GF-D8 (cell line): ENCODE measurements at regions not wholly inside any gene's neighbourhood (a gene's known extent, or its start where the extent isn't known, plus 50 kb on each side); places are given as distances from the start of the nearest gene placed in this dataset.
"Not testable (repeated sequence)": the region's sequence is repeated elsewhere in the genome, so short reads cannot be mapped to it uniquely, and the experiment has no call there.

Source experiments
- DNase-seq: peaks from one replicate; lab custom pipeline; 2025; lab: John Stamatoyannopoulos, UW

DNA sequence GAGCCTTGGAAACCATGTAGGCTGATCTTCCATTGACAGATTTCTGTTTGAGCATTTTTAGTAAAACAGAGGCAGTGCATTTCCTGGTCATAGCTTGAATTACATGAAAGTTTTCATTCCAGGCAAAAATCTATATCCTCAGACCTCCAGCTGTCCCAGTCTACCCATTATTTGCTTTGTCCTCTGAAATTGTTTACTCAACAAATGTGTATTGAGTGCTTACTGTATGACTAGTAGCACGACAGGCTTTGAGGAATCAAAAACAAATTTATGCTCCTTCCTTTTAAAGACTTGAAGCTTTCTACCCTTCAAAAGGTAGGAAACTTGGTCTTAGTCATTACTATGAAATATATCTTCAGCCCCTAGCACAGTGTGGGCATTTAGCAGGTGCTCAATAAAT lies 307.9 kb upstream of the IGFBP7 start:
- no peak for DNase-seq

- DNase-seq, result no peak
Observed at GRCh38 chr4:57412259-57413054, 302.3 kb upstream of the IGFBP7 start.

- no peak for DNase-seq
Observed at GRCh38 chr4:57410331-57411052, 300.3 kb upstream of the IGFBP7 start.

- no peak for DNase-seq
Observed at GRCh38 chr4:57405359-57405758, 295.2 kb upstream of the IGFBP7 start.

DNA sequence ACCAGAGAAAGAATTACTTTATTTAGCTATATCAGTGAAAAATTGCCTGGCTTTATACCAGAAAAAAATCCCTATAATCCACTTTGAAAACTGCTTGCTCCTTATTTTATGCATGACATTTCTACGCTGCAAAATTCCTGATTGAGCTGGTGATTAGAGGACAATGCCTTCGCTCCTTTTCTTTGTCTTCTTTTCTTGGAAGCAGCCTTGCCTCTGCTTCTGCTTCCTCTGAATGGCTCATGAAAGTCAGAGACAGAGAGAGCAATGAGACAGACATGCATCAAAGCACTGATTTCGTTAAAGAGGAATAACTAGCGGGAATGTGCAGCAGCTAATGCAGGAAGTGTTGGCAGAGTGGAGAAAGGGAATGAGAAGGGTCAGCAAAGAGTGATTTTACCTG lies 294.3 kb upstream of the IGFBP7 start:
- DNase-seq, result no peak

DNA sequence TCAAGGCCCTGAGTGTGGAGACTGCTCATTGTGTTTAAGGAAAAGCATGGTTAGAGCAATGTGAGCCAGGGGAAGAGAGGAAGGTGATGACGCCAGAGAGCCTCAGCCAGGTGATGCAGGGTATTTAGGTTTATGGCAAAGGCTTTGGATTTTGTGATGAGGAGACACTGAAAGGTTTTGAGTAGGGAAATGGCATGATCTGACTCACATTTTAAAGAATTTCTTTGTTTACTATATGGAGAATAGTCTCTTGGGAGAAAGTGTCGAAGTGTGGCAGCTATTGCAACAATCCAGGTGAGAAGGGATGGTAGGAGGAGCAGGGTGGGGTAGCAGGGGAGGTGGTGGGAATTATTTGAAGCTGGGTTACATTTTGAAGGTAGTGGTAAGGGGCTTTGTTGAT lies 293.4 kb upstream of the IGFBP7 start:
- DNase-seq, result no peak

DNA sequence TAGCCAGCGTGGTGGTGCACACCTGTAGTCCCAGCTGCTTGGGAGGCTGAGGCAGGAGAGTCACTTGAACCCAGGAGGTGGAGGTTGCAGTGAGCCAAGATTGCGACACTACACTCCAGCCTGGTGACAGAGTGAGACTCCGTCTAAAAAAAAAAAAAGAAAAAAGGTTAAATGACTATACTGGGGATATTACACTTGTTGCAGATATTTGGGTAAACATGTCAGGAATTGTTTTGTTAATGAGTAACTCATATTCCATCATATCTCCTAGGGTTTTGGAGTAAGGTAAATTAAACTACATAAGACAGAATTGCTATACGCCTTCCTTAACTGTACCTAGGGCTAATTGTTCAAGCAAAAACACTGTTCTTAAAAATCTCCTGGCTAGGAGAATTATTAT lies 291.4 kb upstream of the IGFBP7 start:
- no peak for DNase-seq

DNA sequence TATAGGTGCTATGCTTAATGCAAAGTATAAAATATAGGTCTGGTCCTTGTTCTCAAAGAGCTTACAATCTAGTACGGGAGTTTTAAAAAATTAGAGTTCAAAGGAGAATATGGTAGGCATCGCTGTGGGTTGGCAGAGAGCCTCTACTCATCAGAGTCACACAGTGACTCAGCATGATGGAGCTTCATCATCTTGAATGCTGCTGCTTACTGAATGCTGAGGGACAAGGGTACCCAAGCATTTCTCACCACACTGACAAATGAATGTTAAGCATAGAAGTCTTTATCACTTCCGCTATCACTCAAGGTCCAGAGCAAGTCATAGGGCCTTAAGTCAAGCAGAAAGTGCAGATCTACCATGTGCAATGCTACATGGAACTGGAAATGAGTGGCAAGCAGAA lies 268.6 kb upstream of the IGFBP7 start:
- no peak for DNase-seq

- no peak for DNase-seq
Observed at GRCh38 chr4:57374866-57375595, 264.8 kb upstream of the IGFBP7 start.

- DNase-seq, result no peak
Observed at GRCh38 chr4:57373991-57374390, 263.8 kb upstream of the IGFBP7 start.

- no peak for DNase-seq
Observed at GRCh38 chr4:57371671-57372070, 261.5 kb upstream of the IGFBP7 start.

DNA sequence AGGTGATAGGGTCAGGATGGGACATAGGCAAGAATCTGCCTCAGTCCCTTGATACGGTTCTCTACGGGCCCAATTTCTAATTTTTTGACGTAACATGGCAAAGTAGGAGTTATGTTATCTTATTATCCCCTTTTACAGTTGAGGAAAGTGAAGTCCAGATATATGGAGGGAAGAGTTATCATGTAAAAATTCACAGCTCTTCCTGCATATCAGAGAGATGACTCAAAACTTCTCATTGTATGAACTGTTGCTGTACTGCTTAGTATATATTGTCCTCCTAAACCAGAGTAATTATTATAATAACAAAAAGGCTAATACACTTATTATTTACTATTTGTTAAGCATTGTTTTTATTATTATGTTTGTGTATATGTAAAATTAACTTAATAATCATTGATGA lies 260.5 kb upstream of the IGFBP7 start:
- DNase-seq, result no peak

DNA sequence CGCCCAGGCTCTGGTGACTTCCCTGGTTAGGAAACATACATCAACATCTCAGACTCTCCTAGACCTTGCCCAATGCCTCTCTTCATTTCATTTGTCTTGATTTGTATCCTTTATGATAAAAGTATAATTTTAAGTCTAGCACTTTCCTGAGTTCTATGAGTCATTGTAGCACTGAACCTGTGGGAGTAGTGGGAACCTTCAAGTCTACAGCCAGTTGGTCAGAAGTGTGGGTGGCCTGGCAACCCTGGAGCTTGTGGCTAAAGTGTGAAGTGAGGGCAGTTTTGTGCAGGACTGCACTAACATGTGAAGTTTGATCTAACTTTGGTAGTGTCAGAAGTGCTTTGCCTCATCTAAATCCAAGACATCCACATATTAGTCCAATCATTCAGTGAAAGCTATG lies 259.3 kb upstream of the IGFBP7 start:
- no peak for DNase-seq

DNA sequence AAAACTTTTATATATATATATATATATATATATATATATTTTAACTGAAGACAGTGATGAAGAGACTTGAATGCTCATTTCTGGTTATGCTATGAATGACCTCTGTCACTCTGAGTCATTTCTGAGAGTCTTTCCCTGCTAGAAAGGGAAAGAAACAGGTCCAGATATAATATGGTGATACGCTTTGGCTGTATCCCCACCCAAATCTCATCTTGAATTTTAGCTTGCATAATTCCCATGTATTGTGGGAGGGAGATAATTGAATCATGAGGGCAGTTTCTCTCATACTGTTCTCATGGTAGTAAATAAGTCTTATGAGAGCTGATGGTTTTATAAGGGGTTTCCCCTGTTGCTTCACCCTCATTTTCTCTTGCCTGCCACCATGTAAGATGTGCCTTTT lies 254.1 kb upstream of the IGFBP7 start:
- no peak for DNase-seq

DNA sequence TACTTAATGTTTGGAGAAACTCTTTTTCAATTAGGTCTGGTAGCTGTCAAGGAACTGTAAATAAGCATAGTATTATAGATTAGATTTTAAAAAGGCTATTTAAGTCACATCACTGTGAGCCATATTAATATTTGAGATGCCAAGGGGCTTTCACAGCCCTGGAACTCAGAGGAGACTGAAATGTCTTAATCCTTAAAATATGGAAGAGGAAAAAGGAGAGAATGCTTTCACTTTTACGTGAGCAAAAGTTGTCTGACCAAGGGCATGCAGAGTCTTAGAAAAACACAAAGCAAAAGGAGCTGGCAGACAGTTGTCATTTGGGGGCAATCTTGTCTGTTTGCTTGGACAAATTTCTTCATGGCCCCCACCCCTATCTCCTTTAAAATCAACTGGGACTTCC lies 253.2 kb upstream of the IGFBP7 start:
- DNase-seq, result no peak

DNA sequence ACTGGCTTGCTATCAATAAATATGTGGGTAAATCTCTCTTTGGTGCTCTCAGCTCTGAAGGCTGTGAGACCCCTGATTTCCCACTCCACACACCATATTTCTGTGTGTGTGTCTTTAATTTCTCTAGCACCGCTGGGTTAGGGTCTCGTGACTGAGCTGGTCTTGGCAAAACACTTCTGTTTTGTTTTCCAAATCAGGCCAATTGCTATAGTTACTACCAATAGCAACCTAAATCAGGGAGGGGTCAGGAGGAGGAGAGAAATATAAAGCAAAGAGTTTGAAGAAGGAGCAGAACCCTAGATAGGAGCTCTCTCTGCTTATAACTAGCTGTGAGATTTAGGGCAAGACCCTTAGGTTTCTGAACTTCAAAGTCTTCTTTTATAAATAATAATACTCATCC lies 250.5 kb upstream of the IGFBP7 start:
- no peak for DNase-seq

DNA sequence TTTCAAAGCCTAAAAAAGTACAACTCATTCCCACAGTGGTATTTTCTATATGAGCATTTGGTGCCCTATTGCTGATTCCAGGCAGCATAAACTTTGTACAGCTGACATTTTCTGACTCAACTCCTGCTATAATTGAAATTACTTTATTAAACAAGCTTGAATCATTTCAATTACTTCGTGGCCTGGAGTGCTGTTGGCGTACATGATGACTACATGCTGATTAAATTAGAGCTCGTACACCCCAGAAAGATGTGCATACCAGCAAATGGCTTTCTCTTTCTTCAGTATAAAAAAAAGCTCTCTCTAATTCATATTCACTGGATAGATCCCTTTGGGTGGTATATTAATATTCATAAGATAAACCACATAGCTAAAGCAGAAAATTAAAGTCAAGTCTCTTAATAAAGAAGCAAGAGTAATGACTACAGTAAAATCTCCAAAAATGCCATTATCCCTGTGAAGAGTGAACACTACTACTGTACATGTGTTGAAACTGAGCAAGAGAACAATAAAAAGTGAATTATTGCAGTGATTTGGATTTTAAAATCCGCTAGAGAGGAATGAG lies 245.0 kb upstream of the IGFBP7 start:
- no peak for DNase-seq

DNA sequence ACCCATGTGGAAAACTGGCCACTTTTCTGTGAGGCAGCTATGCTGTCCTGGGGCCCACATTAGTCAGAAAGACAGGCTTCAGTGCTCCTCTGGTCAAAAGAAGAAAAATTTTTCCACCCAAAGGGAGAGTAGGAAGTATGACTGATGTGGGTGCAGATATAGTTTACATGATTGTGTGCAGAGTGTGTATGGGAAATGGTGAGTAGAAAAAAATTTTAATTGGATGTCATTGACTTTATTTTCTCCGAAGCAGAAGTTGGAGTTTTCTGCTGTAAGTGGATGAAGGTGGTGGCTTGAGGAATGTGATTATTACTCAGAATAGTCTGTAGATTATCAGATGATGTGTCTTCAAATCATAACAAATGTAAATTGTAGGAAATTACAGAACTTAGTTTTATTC lies 241.5 kb upstream of the IGFBP7 start:
- DNase-seq, result no peak

GRCh38 chr4:57344296-57344695 lies 234.1 kb upstream of the IGFBP7 start:
- no peak for DNase-seq

DNA sequence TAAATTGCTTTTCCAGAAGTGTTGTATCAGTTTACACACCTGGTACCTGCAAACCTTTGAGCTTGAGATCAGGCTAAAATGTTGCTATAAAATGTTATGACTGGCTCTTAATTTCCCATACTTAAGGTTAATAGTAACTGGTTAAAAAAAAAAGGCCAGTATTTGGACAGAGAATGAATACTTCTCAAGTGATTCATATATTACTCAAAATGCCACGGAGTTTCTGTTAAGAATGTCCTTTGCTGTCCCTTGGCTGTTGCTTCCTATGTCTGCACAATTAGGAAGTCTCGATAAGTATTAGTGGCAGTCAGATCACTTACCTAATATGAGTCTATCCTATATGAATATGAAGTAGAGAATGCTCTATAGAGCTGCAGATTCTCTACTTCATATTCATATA lies 232.2 kb upstream of the IGFBP7 start:
- DNase-seq, result no peak

DNA sequence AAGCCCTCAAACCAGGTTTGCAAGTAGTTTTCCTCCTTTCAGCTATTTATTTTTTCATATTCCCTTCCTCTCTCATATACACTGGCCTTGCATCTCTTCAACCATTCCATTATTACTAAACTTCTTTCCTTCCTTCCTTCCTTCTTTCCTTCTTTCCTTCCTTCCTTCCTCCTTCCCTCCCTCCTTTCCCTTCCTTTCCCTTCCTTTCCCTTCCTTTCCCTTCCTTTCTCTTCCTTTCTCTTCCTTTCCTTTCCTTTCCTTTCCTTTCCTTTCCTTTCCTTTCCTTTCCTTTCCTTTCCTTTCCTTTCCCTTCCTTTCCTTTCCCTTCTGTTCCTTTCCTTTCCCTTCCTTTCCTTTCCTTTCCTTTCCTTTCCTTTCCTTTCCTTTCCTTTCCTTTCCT lies 228.7 kb upstream of the IGFBP7 start:
- not testable (repeated sequence) for DNase-seq

GRCh38 chr4:57333684-57334083 lies 223.5 kb upstream of the IGFBP7 start:
- no peak for DNase-seq

GRCh38 chr4:57331959-57332358 lies 221.8 kb upstream of the IGFBP7 start:
- no peak for DNase-seq
